Hindlimb muscle (tissue), 1 donor: ENCODE measurements at regions not wholly inside any gene's neighbourhood (a gene's known extent, or its start where the extent isn't known, plus 50 kb on each side); places are given as distances from the start of the nearest gene placed in this dataset.

Experiments used
- DNase-seq: peaks from one replicate; pipeline ENCODE4 v3.0.0-alpha.2; 2013

GRCh38 chr4:79540143-79540542 lies 132.1 kb upstream of the GK2 start:
- DNase-seq, result no peak

GRCh38 chr4:79535516-79535915 lies 127.5 kb upstream of the GK2 start:
- DNase-seq, result no peak

GRCh38 chr4:79528241-79528706 lies 120.2 kb upstream of the GK2 start:
- no peak for DNase-seq

GRCh38 chr4:79526641-79527565 lies 118.9 kb upstream of the GK2 start:
- DNase-seq, result peak; percentile 11

GRCh38 chr4:79516114-79516513 lies 108.1 kb upstream of the GK2 start:
- no peak for DNase-seq

GRCh38 chr4:79514621-79515329 lies 106.7 kb upstream of the GK2 start:
- no peak for DNase-seq

GRCh38 chr4:79513576-79513975 lies 105.5 kb upstream of the GK2 start:
- no peak for DNase-seq

GRCh38 chr4:79512363-79512762 lies 104.3 kb upstream of the GK2 start:
- DNase-seq, result no peak

GRCh38 chr4:79502081-79502480 lies 94.1 kb upstream of the GK2 start:
- DNase-seq, result no peak

- no peak for DNase-seq
These were observed 90.3 kb upstream of the GK2 start for GRCh38 chr4:79498282-79498681.

- no peak for DNase-seq
These were observed 89.0 kb upstream of the GK2 start for GRCh38 chr4:79497001-79497400.

- DNase-seq, result no peak
These were observed 87.4 kb upstream of the GK2 start for GRCh38 chr4:79495447-79495846.

GRCh38 chr4:79492148-79492547 lies 84.1 kb upstream of the GK2 start:
- DNase-seq, result no peak

- no peak for DNase-seq
These were observed 81.5 kb upstream of the GK2 start for GRCh38 chr4:79489506-79489905.

GRCh38 chr4:79476196-79476595 lies 68.2 kb upstream of the GK2 start:
- no peak for DNase-seq

- DNase-seq, result no peak
These were observed 65.4 kb upstream of the GK2 start for GRCh38 chr4:79473439-79473724.

GRCh38 chr4:79472693-79473438 lies 64.8 kb upstream of the GK2 start:
- DNase-seq, result no peak

GRCh38 chr4:79472036-79472435 lies 64.0 kb upstream of the GK2 start:
- no peak for DNase-seq

GRCh38 chr4:79471309-79471708 lies 63.3 kb upstream of the GK2 start:
- no peak for DNase-seq

GRCh38 chr4:79467246-79467932 lies 59.4 kb upstream of the GK2 start:
- DNase-seq, result peak; percentile 23

- DNase-seq, result no peak
These were observed 58.6 kb upstream of the GK2 start for GRCh38 chr4:79466621-79467020.
